ENCODE measurements at regions not wholly inside any gene's neighbourhood (a gene's known extent, or its start where the extent isn't known, plus 50 kb on each side); places are given as distances from the start of the nearest gene placed in this dataset.

DNA sequence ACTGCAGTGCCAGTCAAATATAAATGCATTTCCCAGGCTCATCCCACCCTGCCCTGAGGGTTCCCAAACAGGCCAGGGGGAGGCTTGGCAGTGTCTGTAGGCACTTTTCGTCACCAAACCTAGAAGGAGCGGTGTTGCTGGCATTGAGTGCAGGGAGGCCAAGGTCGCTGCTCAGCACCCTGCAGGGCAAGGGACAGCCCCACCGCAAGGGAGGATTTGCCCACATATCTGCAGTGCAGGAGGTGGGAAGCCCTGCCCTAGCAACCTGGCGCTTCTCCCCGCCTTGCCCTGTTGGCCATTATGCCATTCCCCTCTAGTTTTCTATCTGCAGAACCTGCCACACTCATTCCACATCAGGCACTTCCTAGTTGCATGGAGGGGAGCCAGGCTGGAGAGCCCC is 327.8 kb upstream of the ADCY2 start:
- TF ChIP-seq, protein P1, sequence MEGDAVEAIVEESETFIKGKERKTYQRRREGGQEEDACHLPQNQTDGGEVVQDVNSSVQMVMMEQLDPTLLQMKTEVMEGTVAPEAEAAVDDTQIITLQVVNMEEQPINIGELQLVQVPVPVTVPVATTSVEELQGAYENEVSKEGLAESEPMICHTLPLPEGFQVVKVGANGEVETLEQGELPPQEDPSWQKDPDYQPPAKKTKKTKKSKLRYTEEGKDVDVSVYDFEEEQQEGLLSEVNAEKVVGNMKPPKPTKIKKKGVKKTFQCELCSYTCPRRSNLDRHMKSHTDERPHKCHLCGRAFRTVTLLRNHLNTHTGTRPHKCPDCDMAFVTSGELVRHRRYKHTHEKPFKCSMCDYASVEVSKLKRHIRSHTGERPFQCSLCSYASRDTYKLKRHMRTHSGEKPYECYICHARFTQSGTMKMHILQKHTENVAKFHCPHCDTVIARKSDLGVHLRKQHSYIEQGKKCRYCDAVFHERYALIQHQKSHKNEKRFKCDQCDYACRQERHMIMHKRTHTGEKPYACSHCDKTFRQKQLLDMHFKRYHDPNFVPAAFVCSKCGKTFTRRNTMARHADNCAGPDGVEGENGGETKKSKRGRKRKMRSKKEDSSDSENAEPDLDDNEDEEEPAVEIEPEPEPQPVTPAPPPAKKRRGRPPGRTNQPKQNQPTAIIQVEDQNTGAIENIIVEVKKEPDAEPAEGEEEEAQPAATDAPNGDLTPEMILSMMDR (conservative IDR thresholded peaks at IDR 0.05; ENCODE audit: low read length) = no peak
- TF ChIP-seq EZH2phosphoT487 (IDR thresholded peaks at IDR 0.05; ENCODE audit: borderline replicate concordance, low read depth, low read length) = no peak
